WTC11 (cell line): ENCODE measurements at regions not wholly inside any gene's neighbourhood (a gene's known extent, or its start where the extent isn't known, plus 50 kb on each side); places are given as distances from the start of the nearest gene placed in this dataset.

ENCODE experiments used
- CREB1 ChIP-seq: sonication (generic); formaldehyde crosslinking; IDR thresholded peaks from 2 replicates; pipeline ENCODE4 v1.8.0; 2023; ENCODE audit warnings: mild to moderate bottlenecking, missing genetic modification reagents
- CREM ChIP-seq: sonication (generic); formaldehyde crosslinking; IDR thresholded peaks from 2 replicates; pipeline ENCODE4 v1.8.1; 2022; ENCODE audit warnings: mild to moderate bottlenecking, missing genetic modification reagents, moderate library complexity
- CTCF ChIP-seq: fragments of 200-600 bp; IDR thresholded peaks from 2 replicates; pipeline ENCODE4 v1.8.0; 2022; ENCODE audit warnings: antibody characterized with exemption
- ELF4 ChIP-seq: sonication (generic); formaldehyde crosslinking; IDR thresholded peaks from 2 replicates; pipeline ENCODE4 v1.8.1; 2022; ENCODE audit warnings: low read depth, mild to moderate bottlenecking, moderate library complexity, missing genetic modification reagents
- ESRRA ChIP-seq: sonication (generic); formaldehyde crosslinking; IDR thresholded peaks from 2 replicates; pipeline ENCODE4 v1.8.1; 2022; ENCODE audit warnings: mild to moderate bottlenecking, missing genetic modification reagents, borderline replicate concordance
- ETV6 ChIP-seq: sonication (generic); formaldehyde crosslinking; IDR thresholded peaks from 2 replicates; pipeline ENCODE4 v1.8.1; 2022; ENCODE audit warnings: mild to moderate bottlenecking, missing genetic modification reagents
- JUN ChIP-seq: sonication (generic); formaldehyde crosslinking; IDR thresholded peaks from 2 replicates; pipeline ENCODE4 v1.8.0; 2023; ENCODE audit warnings: mild to moderate bottlenecking, missing genetic modification reagents
- MAX ChIP-seq: sonication (generic); formaldehyde crosslinking; IDR thresholded peaks from 2 replicates; pipeline ENCODE4 v1.8.0; 2022; ENCODE audit warnings: mild to moderate bottlenecking, missing genetic modification reagents
- SMAD3 ChIP-seq: sonication (generic); formaldehyde crosslinking; IDR thresholded peaks from 2 replicates; pipeline ENCODE4 v1.8.0; 2022; ENCODE audit warnings: missing genetic modification reagents, mild to moderate bottlenecking, borderline replicate concordance
- SMAD4 ChIP-seq: sonication (generic); formaldehyde crosslinking; IDR thresholded peaks from 2 replicates; pipeline ENCODE4 v1.8.0; 2022; ENCODE audit warnings: mild to moderate bottlenecking, missing genetic modification reagents
- SP1 ChIP-seq: sonication (generic); formaldehyde crosslinking; conservative IDR thresholded peaks from 2 replicates; pipeline ENCODE4 v1.8.1; 2022; ENCODE audit warnings: missing genetic modification reagents
- TCF7 ChIP-seq: sonication (generic); formaldehyde crosslinking; IDR thresholded peaks from 2 replicates; pipeline ENCODE4 v1.8.0; 2022; ENCODE audit warnings: mild to moderate bottlenecking, low read depth, missing genetic modification reagents, moderate library complexity
- TP53 ChIP-seq: sonication (generic); formaldehyde crosslinking; IDR thresholded peaks from 2 replicates; pipeline ENCODE4 v1.8.1; 2023; ENCODE audit warnings: mild to moderate bottlenecking, missing genetic modification reagents

GRCh38 chr4:181146051-181146450, 1097.2 kb upstream of the TENM3 start:
- no peak for TF ChIP-seq SMAD4 (CRISPR knock-in tag)
- no peak for TF ChIP-seq CTCF
- no peak for TF ChIP-seq ETV6 (CRISPR knock-in tag)
- TF ChIP-seq ELF4 (CRISPR knock-in tag): no peak
- no peak for TF ChIP-seq CREM
- TF ChIP-seq ESRRA (CRISPR knock-in tag): no peak
- no peak for TF ChIP-seq MAX
- no peak for TF ChIP-seq SP1 (CRISPR knock-in tag)
- no peak for TF ChIP-seq SMAD3 (CRISPR knock-in tag)
- no peak for TF ChIP-seq JUN
- no peak for TF ChIP-seq TCF7 (CRISPR knock-in tag)
- TF ChIP-seq CREB1 (CRISPR knock-in tag): no peak
- no peak for TF ChIP-seq TP53
